PC-3 (cell line): ENCODE measurements at regions not wholly inside any gene's neighbourhood (a gene's known extent, or its start where the extent isn't known, plus 50 kb on each side); places are given as distances from the start of the nearest gene placed in this dataset.

Source experiments
- ATAC-seq: fragments of 200-7000 bp; cut with Tn5 transposase; 2 replicates; pipeline ENCODE4 v1.9.1; 2020; ENCODE audit warnings: mild to moderate bottlenecking, moderate library complexity
- BruUV-seq: library from RNA; stranded (reverse); fragments of 400-500 nt; replicated peaks from 2 replicates; lab custom pipeline; 2021; lab: Mats Ljungman, UMichigan
- CTCF ChIA-PET: fragments of 300-600 bp; sonication (Branson Sonifier 250); formaldehyde crosslinking; loops from one replicate; lab custom pipeline; 2022; ENCODE audit warnings: antibody characterized with exemption; lab: Charles Lee
- POLR2A ChIA-PET: fragments of 300-600 bp; sonication (Branson Sonifier 250); formaldehyde crosslinking; loops from one replicate; lab custom pipeline; 2022; ENCODE audit warnings: antibody characterized with exemption; ENCODE audit not compliant: unreplicated experiment; lab: Charles Lee
- DNase-seq: peaks from one replicate; pipeline ENCODE4 v3.0.0-alpha.2; 2015
- H2AFZ ChIP-seq: fragments of 300-600 bp; sonication (generic); 2 replicates; pipeline ENCODE4 v1.6.0; 2016; ENCODE audit warnings: antibody characterized with exemption, low read length
- H3F3A ChIP-seq: fragments of 300-600 bp; sonication (generic); one replicate; pipeline ENCODE4 v1.6.0; 2017; ENCODE audit warnings: antibody characterized with exemption, low read length, control low read depth, mild to moderate bottlenecking; ENCODE audit not compliant: unreplicated experiment
- H3K27ac ChIP-seq: fragments of 300-600 bp; sonication (generic); 2 replicates; pipeline ENCODE4 v1.5.1; 2016; ENCODE audit warnings: mild to moderate bottlenecking, low read length
- H3K27me3 ChIP-seq: fragments of 300-600 bp; sonication (generic); 2 replicates; pipeline ENCODE4 v1.6.1; 2016; ENCODE audit warnings: low read length, mixed read lengths
- H3K36me3 ChIP-seq: fragments of 300-600 bp; sonication (generic); 2 replicates; pipeline ENCODE4 v1.6.1; 2016; ENCODE audit warnings: low read depth, mixed run types, low read length, mixed read lengths
- H3K4me1 ChIP-seq: fragments of 300-600 bp; sonication (generic); 2 replicates; pipeline ENCODE4 v1.5.1; 2016; ENCODE audit warnings: low read length; ENCODE audit not compliant: insufficient read depth
- H3K4me2 ChIP-seq: fragments of 300-600 bp; sonication (generic); 2 replicates; pipeline ENCODE4 v1.6.0; 2016; ENCODE audit warnings: low read length
- H3K4me3 ChIP-seq: fragments of 300-600 bp; sonication (generic); 2 replicates; pipeline ENCODE4 v1.5.1; 2016; ENCODE audit warnings: mild to moderate bottlenecking, low read length, mixed read lengths
- H3K79me2 ChIP-seq: fragments of 300-600 bp; sonication (generic); 2 replicates; pipeline ENCODE4 v1.6.1; 2017; ENCODE audit warnings: low read length, mixed read lengths
- H3K9ac ChIP-seq: fragments of 300-600 bp; sonication (generic); 2 replicates; pipeline ENCODE4 v1.6.0; 2016; ENCODE audit warnings: mild to moderate bottlenecking, low read length
- H3K9me2 ChIP-seq: fragments of 300-600 bp; sonication (generic); replicated peaks from 2 replicates; pipeline ENCODE4 v1.6.1; 2016; ENCODE audit warnings: mixed run types, low read length, mixed read lengths
- H3K9me3 ChIP-seq: fragments of 300-600 bp; sonication (generic); 2 replicates; pipeline ENCODE4 v1.6.1; 2016; ENCODE audit warnings: low read length, mixed read lengths
- H4K20me1 ChIP-seq: fragments of 300-600 bp; sonication (generic); 2 replicates; pipeline ENCODE4 v1.6.1; 2016; ENCODE audit warnings: low read length, mixed read lengths
- CTCF ChIP-seq: fragments of 300-600 bp; sonication (generic); conservative IDR thresholded peaks from 2 replicates; pipeline ENCODE4 v1.5.1; 2017; ENCODE audit warnings: antibody characterized with exemption, low read depth, mild to moderate bottlenecking, low read length
- EZH2 ChIP-seq: fragments of 300-600 bp; sonication (generic); IDR thresholded peaks from one replicate; pipeline ENCODE4 v1.6.1; 2017; ENCODE audit warnings: antibody characterized with exemption, mild to moderate bottlenecking, low read length; ENCODE audit not compliant: unreplicated experiment
- EZH2phosphoT487 ChIP-seq: fragments of 300-600 bp; sonication (generic); IDR thresholded peaks from 2 replicates; pipeline ENCODE4 v1.6.1; 2018; ENCODE audit warnings: mild to moderate bottlenecking, antibody characterized with exemption, low read length, borderline replicate concordance
- intact Hi-C: fragments of 100-400 bp; cut with micrococcal nuclease; formaldehyde crosslinking; loops from 2 replicates; pipeline ENCODE4 v1.9.0; 2023

GRCh38 chr4:111761531-111761930, 383.7 kb upstream of the FAM241A start:
- Histone ChIP-seq H3K9ac (no peak overlapping the region), H2AFZ (no peak overlapping the region), H3K27ac (no peak overlapping the region), H3K9me3 (no peaks in the 10 kb centered on the region), H3K36me3 (no peaks in the 10 kb centered on the region), H3K79me2 (no peaks in the 10 kb centered on the region), H3K4me1 (no peaks in the 10 kb centered on the region), H3K27me3 (peaks cover 16% of the 10 kb centered on the region), H4K20me1 (no peaks in the 10 kb centered on the region), H3K4me2 (no peak overlapping the region), H3K4me3 (no peak overlapping the region), H3K9me2 (no peaks in the 10 kb centered on the region), H3F3A (no peaks in the 10 kb centered on the region)
- ChIA-PET CTCF (no interaction called here), POLR2A (no interaction called here)
- ATAC-seq (no peak), DNase-seq (no peak)
- no TSS peak for BruUV-seq
- TF ChIP-seq EZH2: no peak
- intact Hi-C loops: no loop called here

GRCh38 chr4:111770514-111770913, 374.7 kb upstream of the FAM241A start:
- Histone ChIP-seq H3K9me2 (no peaks in the 10 kb centered on the region), H3K9ac (no peak overlapping the region), H3K4me2 (no peak overlapping the region), H3K36me3 (no peaks in the 10 kb centered on the region), H3K27ac (no peak overlapping the region), H2AFZ (no peak overlapping the region), H3K9me3 (no peaks in the 10 kb centered on the region), H3K4me1 (no peaks in the 10 kb centered on the region), H3F3A (no peaks in the 10 kb centered on the region), H3K79me2 (no peaks in the 10 kb centered on the region), H3K4me3 (no peak overlapping the region), H4K20me1 (no peaks in the 10 kb centered on the region), H3K27me3 (peaks cover 12% of the 10 kb centered on the region)
- POLR2A ChIA-PET: no interaction called here
- intact Hi-C loops: no loop called here
- no peak for ATAC-seq
- DNase-seq: no peak
- CTCF ChIA-PET: no interaction called here
- BruUV-seq: no TSS peak
- TF ChIP-seq EZH2phosphoT487: no peak
- TF ChIP-seq CTCF: no peak
- no peak for TF ChIP-seq EZH2

GRCh38 chr4:111773858-111774257, 371.4 kb upstream of the FAM241A start:
- ChIA-PET CTCF (no interaction called here), POLR2A (interaction anchor here (0.6 kb wide), 1 partner anchor 973 kb away, joined by 7 read pairs; no protein-coding TSS in a partner anchor)
- H3K9me2 ChIP-seq: no peaks in the 10 kb centered on the region
- H3K79me2 ChIP-seq: no peaks in the 10 kb centered on the region
- no peak overlapping the region for H3K4me3 ChIP-seq
- no peaks in the 10 kb centered on the region for H3K4me1 ChIP-seq
- TF ChIP-seq CTCF (no peak), EZH2 (no peak)
- H4K20me1 ChIP-seq: no peaks in the 10 kb centered on the region
- H3K27ac ChIP-seq: no peak overlapping the region
- no peak overlapping the region for H3K9ac ChIP-seq
- ATAC-seq (no peak), DNase-seq (no peak)
- BruUV-seq: no TSS peak
- intact Hi-C loops: no loop called here
- H3K9me3 ChIP-seq: no peaks in the 10 kb centered on the region
- H3K36me3 ChIP-seq: no peaks in the 10 kb centered on the region
- no peak overlapping the region for H2AFZ ChIP-seq
- peaks cover 15% of the 10 kb centered on the region for H3K27me3 ChIP-seq
- H3K4me2 ChIP-seq: no peak overlapping the region
- no peaks in the 10 kb centered on the region for H3F3A ChIP-seq
